HepG2 (cell line): ENCODE measurements at regions not wholly inside any gene's neighbourhood (a gene's known extent, or its start where the extent isn't known, plus 50 kb on each side); places are given as distances from the start of the nearest gene placed in this dataset.

Source experiments
- ATAC-seq: fragments of 200-7000 bp; cut with Tn5 transposase; 3 replicates; pipeline ENCODE4 v1.9.1; 2020; ENCODE audit warnings: mild to moderate bottlenecking, moderate library complexity
- BruUV-seq: library from RNA; stranded (reverse); fragments of 400-500 nt; replicated peaks from 2 replicates; lab custom pipeline; 2021; lab: Mats Ljungman, UMichigan
- CTCF ChIA-PET: fragments of 300-600 bp; formaldehyde crosslinking; extraction: SDS; loops from one replicate; lab custom pipeline; 2021; ENCODE audit warnings: low total read pairs, inconsistent platforms, low intra/inter-chr PET ratio; lab: Yijun Ruan, JAX
- POLR2A ChIA-PET: fragments of 350-600 bp; sonication (Branson Sonifier 250); formaldehyde crosslinking; loops from one replicate; lab custom pipeline; 2020; ENCODE audit warnings: antibody characterized with exemption, inconsistent platforms; lab: Yijun Ruan, JAX
- DNase-seq: peaks from one replicate; pipeline ENCODE4 v3.0.0-alpha.2; 2015; ENCODE audit warnings: low spot score
- FAIRE-seq: peaks from 3 replicates; lab custom pipeline; 2011; peaks lifted over from hg19 to GRCh38; lab: Jason Lieb, UNC
- H2AFZ ChIP-seq: one replicate; pipeline ENCODE4 v1.6.1; 2011; ENCODE audit warnings: low read length, inconsistent platforms
- H3K27ac ChIP-seq: fragments of 300-600 bp; 3 replicates; pipeline ENCODE4 v1.8.0; 2011; ENCODE audit warnings: mixed run types, mild to moderate bottlenecking, mixed read lengths, low read length, inconsistent platforms; ENCODE audit not compliant: insufficient read depth; ENCODE audit errors: extremely low read length
- H3K27me3 ChIP-seq, 2 experiments: fragments of 200-600 bp in 1 of 2; 2 replicates in 1 of 2; 3 replicates in 1 of 2; pipeline versions ENCODE4 v1.6.0 to v1.8.0; 2011; ENCODE audit warnings: low read length in 2 of 2, mild to moderate bottlenecking in 2 of 2, moderate library complexity in 2 of 2, inconsistent platforms in 1 of 2; ENCODE audit not compliant: insufficient read depth in 2 of 2, control insufficient read depth in 1 of 2
- H3K36me3 ChIP-seq, 2 experiments: fragments of 200-600 bp in 1 of 2; replicated peaks in 1 of 2; 2 replicates in 1 of 2; 3 replicates in 1 of 2; pipeline versions ENCODE4 v1.5.1 to v1.8.0; 2011; ENCODE audit warnings: low read length in 2 of 2, inconsistent platforms in 1 of 2; ENCODE audit not compliant: insufficient read depth in 2 of 2, control insufficient read depth in 1 of 2
- H3K4me1 ChIP-seq: 2 replicates; pipeline ENCODE4 v1.5.1; 2012; ENCODE audit warnings: low read length, inconsistent platforms; ENCODE audit not compliant: insufficient read depth
- H3K4me2 ChIP-seq: 2 replicates; pipeline ENCODE4 v1.6.0; 2011; ENCODE audit warnings: low read depth, low read length, inconsistent platforms
- H3K4me3 ChIP-seq, 3 experiments: fragments of 200-600 bp in 1 of 3; sonication (generic), shearing (Covaris generic) in 1 of 3; replicated peaks in 1 of 3; 2 replicates each; pipeline ENCODE4 v1.5.1; 2011 to 2016; ENCODE audit warnings: low read length in 3 of 3, inconsistent platforms in 2 of 3, low read depth in 2 of 3, mild to moderate bottlenecking in 2 of 3, control low read depth in 1 of 3, mixed read lengths in 1 of 3; ENCODE audit not compliant: insufficient read depth in 1 of 3
- H3K79me2 ChIP-seq: one replicate; pipeline ENCODE4 v1.6.1; 2011; ENCODE audit warnings: low read length, inconsistent platforms; ENCODE audit not compliant: insufficient read depth
- H3K9ac ChIP-seq: 2 replicates; pipeline ENCODE4 v1.6.0; 2011; ENCODE audit warnings: mild to moderate bottlenecking, low read depth, low read length, inconsistent platforms; ENCODE audit not compliant: insufficient read depth
- H3K9me3 ChIP-seq: 2 replicates; pipeline ENCODE4 v1.5.1; 2012; ENCODE audit warnings: mild to moderate bottlenecking, low read length
- H4K20me1 ChIP-seq: 2 replicates; pipeline ENCODE4 v1.6.0; 2011; ENCODE audit warnings: inconsistent platforms, mild to moderate bottlenecking, low read length, moderate library complexity; ENCODE audit not compliant: insufficient read depth
- CHD2 ChIP-seq: IDR thresholded peaks from 2 replicates; pipeline ENCODE4 v1.6.1; 2011; ENCODE audit warnings: low read depth, low read length, improper control_type of control experiment
- FOSL2 ChIP-seq: sonication (generic); formaldehyde crosslinking; IDR thresholded peaks from 2 replicates; pipeline ENCODE4 v1.4.0; 2020; ENCODE audit warnings: missing genetic modification reagents
- HNF4A ChIP-seq: sonication (generic); formaldehyde crosslinking; IDR thresholded peaks from 2 replicates; pipeline ENCODE4 v1.4.0; 2020; ENCODE audit warnings: missing genetic modification reagents
- MTF2 ChIP-seq: sonication (generic); formaldehyde crosslinking; IDR thresholded peaks from 2 replicates; pipeline ENCODE4 v1.5.0; 2020; ENCODE audit warnings: missing genetic modification reagents, borderline replicate concordance
- MXD4 ChIP-seq: IDR thresholded peaks from 2 replicates; pipeline ENCODE4 v1.6.1; 2016; ENCODE audit warnings: mild to moderate bottlenecking, missing biosample characterization, missing genetic modification reagents
- MZF1 ChIP-seq: sonication (generic); formaldehyde crosslinking; IDR thresholded peaks from 2 replicates; pipeline ENCODE4 v1.8.1; 2023; ENCODE audit warnings: mild to moderate bottlenecking, missing genetic modification reagents, borderline replicate concordance
- POGZ ChIP-seq: sonication (generic); formaldehyde crosslinking; IDR thresholded peaks from 2 replicates; pipeline ENCODE4 v1.4.0; 2020; ENCODE audit warnings: mild to moderate bottlenecking, missing genetic modification reagents
- WGBS: methylation state at CpG from one replicate; pipeline ENCODE4 v1.1.6; 2017; ENCODE audit warnings: low lambda C conversion rate; 5-methylcytosine and 5-hydroxymethylcytosine counted together
- in situ Hi-C: cut with HindIII; loops from 2 replicates; pipeline ENCODE4 v1.10.0; 2017; ENCODE audit warnings: low pct_unique_long_range_greater_than_20kb; ENCODE audit not compliant: extremely low pct_ligation_motif_present
- intact Hi-C: fragments of 100-400 bp; cut with micrococcal nuclease; formaldehyde crosslinking; loops from one replicate; pipeline ENCODE4 v1.10.0; 2022; ENCODE audit not compliant: unreplicated experiment
- TF ChIP-seq, protein P1 (sequence below): IDR thresholded peaks from 2 replicates; pipeline ENCODE4 v1.6.1; 2016; ENCODE audit warnings: missing compliant biosample characterization, missing genetic modification reagents, borderline replicate concordance

DNA sequence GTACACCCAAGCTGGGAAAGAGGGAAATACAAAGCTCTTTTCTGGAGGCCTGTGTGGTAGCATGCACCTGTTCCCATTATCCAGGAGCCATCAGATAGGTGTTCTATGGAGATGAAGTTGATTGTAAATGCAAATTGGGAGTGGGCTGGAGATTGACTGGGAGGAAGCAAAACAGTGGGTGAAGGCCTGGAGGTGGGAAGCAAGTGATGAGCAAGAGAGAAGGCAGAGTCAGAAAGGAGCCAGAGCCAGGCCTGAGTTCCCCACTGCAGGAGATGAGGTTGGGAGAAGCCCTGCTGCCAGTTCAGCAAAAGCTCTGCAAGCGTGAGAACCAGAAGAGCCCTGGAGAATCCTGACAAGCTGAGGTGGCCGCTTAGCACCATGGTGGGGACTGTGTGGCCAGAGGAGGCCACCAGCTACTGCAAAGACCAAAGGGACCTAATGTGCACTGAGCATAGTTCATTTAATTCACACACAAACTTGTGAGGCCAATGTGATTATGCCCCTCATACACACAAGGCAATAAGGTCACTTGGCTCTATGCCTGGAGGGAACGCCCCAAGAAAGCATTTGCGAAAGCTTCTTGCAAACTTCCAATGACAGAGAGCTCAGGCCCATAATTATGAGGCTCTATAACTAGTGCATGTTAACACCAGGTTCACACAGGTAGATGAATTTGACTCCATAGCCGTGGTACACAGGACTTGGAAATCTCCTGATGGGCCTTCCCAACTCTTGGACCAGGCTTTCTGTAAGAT is 73.0 kb upstream of the GRIK3 start (continued):
- TF ChIP-seq, protein P1, sequence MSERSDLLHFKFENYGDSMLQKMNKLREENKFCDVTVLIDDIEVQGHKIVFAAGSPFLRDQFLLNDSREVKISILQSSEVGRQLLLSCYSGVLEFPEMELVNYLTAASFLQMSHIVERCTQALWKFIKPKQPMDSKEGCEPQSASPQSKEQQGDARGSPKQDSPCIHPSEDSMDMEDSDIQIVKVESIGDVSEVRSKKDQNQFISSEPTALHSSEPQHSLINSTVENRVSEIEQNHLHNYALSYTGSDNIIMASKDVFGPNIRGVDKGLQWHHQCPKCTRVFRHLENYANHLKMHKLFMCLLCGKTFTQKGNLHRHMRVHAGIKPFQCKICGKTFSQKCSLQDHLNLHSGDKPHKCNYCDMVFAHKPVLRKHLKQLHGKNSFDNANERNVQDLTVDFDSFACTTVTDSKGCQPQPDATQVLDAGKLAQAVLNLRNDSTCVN = no peak

DNA sequence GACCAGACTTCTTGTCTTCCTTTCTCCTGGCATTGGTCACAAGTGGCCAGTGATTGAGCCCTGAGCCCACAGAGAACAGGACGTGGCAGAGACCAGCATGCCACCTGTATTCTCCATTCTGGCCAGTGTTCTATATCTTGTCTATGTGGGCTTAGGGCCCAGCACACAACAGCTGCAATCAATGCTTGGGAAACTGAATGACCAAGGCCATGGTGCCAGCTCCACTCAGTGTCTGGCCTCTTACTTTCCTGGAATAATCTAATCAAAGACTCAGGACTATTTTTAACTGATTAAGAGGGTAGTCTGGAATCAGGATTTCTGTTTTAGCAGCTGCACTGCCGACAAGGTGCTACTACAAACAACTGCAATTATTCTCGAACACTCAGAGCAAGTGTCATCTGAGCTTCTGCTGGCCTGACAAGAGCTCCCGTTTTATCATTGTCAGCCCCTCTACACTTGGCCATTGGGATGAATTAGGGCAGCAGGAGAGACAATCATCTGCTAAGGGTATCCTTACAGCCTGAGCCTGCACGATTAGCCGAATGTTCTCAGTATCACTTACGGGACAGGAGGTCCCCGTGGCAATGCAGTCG is 74.4 kb upstream of the GRIK3 start:
- Histone ChIP-seq H3K36me3 (no peaks in the 10 kb centered on the region), H3K9ac (no peak overlapping the region), H3K79me2 (no peaks in the 10 kb centered on the region), H3K4me2 (no peak overlapping the region), H3K9me3 (no peaks in the 10 kb centered on the region), H4K20me1 (no peaks in the 10 kb centered on the region), H3K4me3 (no peak overlapping the region), H3K4me1 (no peaks in the 10 kb centered on the region), H3K27me3 (no peaks in the 10 kb centered on the region; a peak in 2 of 5 replicates), H2AFZ (no peak overlapping the region), H3K27ac (no peak overlapping the region)
- 0% methylated on average over 6 of the region's 9 CpGs for WGBS
- ChIA-PET CTCF (no interaction called here), POLR2A (no interaction called here)
- intact Hi-C loops (no loop called here), in situ Hi-C loops (no loop called here)
- no peak for FAIRE-seq
- TF ChIP-seq MXD4 (CRISPR knock-in tag) = no peak
- TF ChIP-seq FOSL2 (CRISPR knock-in tag) = no peak
- no peak for TF ChIP-seq HNF4A
- TF ChIP-seq CHD2 = no peak
- TF ChIP-seq POGZ = no peak
- TF ChIP-seq MZF1 (CRISPR knock-in tag) = no peak
- TF ChIP-seq MTF2 (CRISPR knock-in tag) = no peak
- no peak for DNase-seq
- no peak for ATAC-seq
- BruUV-seq = no TSS peak
